Panc1 (cell line): ENCODE measurements at regions not wholly inside any gene's neighbourhood (a gene's known extent, or its start where the extent isn't known, plus 50 kb on each side); places are given as distances from the start of the nearest gene placed in this dataset.

ENCODE experiments used
- ATAC-seq: fragments of 200-7000 bp; cut with Tn5 transposase; 2 replicates; pipeline ENCODE4 v1.9.1; 2020; ENCODE audit warnings: mild to moderate bottlenecking, moderate library complexity
- BruUV-seq: library from RNA; stranded (reverse); fragments of 400-500 nt; replicated peaks from 2 replicates; lab custom pipeline; 2021; lab: Mats Ljungman, UMichigan
- CTCF ChIA-PET: fragments of 300-600 bp; sonication (Branson Sonifier 250); formaldehyde crosslinking; loops from one replicate; lab custom pipeline; 2022; ENCODE audit warnings: antibody characterized with exemption; lab: Charles Lee
- POLR2A ChIA-PET: fragments of 300-600 bp; sonication (Branson Sonifier 250); formaldehyde crosslinking; loops from one replicate; lab custom pipeline; 2022; ENCODE audit warnings: antibody characterized with exemption; lab: Charles Lee
- DNase-seq: peaks from one replicate; pipeline ENCODE4 v3.0.0-alpha.2; 2010; ENCODE audit warnings: low read depth, low spot score
- H3K27ac ChIP-seq: 2 replicates; pipeline ENCODE4 v1.5.1; 2011; ENCODE audit warnings: mild to moderate bottlenecking, low read length, inconsistent platforms
- H3K27me3 ChIP-seq: fragments of 200-500 bp; sonication (Bioruptor generic); 2 replicates; pipeline ENCODE4 v1.6.0; 2014; ENCODE audit warnings: low read length, inconsistent platforms; ENCODE audit not compliant: control insufficient read depth, insufficient read depth
- H3K36me3 ChIP-seq: fragments of 200-500 bp; sonication (Bioruptor generic); 2 replicates; pipeline ENCODE4 v1.5.1; 2014; ENCODE audit warnings: inconsistent platforms, mild to moderate bottlenecking, low read length, moderate library complexity; ENCODE audit not compliant: control insufficient read depth, insufficient read depth
- H3K4me1 ChIP-seq: 2 replicates; pipeline ENCODE4 v1.5.1; 2011; ENCODE audit warnings: inconsistent platforms, mild to moderate bottlenecking, low read length, moderate library complexity; ENCODE audit not compliant: control insufficient read depth, insufficient read depth
- H3K4me3 ChIP-seq, 2 experiments: 2 replicates each; pipeline ENCODE4 v1.5.1; 2011 to 2012; ENCODE audit warnings: low read depth in 2 of 2, low read length in 2 of 2, mild to moderate bottlenecking in 2 of 2, inconsistent platforms in 1 of 2, moderate library complexity in 1 of 2
- H3K9me3 ChIP-seq: fragments of 200-500 bp; sonication (Bioruptor generic); 2 replicates; pipeline ENCODE4 v1.5.1; 2014; ENCODE audit warnings: low read depth, mild to moderate bottlenecking, inconsistent platforms, low read length, moderate library complexity; ENCODE audit not compliant: control insufficient read depth, insufficient read depth
- CTCF ChIP-seq: fragments of 450-650 bp; IDR thresholded peaks from 2 replicates; pipeline ENCODE4 v1.5.1; 2017; ENCODE audit warnings: mild to moderate bottlenecking
- POLR2AphosphoS5 ChIP-seq: IDR thresholded peaks from 2 replicates; pipeline ENCODE4 v1.6.1; 2012; ENCODE audit warnings: mild to moderate bottlenecking, low read depth, low read length, moderate library complexity
- SIN3A ChIP-seq: IDR thresholded peaks from 2 replicates; pipeline ENCODE4 v1.6.1; 2012; ENCODE audit warnings: low read depth, mild to moderate bottlenecking, low read length, moderate library complexity, borderline replicate concordance; ENCODE audit not compliant: insufficient read depth
- TCF7L2 ChIP-seq: IDR thresholded peaks from 2 replicates; pipeline ENCODE4 v1.6.1; 2011; ENCODE audit warnings: mild to moderate bottlenecking, low read depth, low read length, inconsistent platforms
- in situ Hi-C: cut with HindIII; loops from 2 replicates; pipeline ENCODE4 v1.10.0; 2016; ENCODE audit warnings: low sequenced_read_pairs, low pct_unique_long_range_greater_than_20kb
- intact Hi-C: fragments of 100-400 bp; cut with micrococcal nuclease; formaldehyde crosslinking; loops from one replicate; pipeline ENCODE4 v1.10.0; 2022; ENCODE audit not compliant: unreplicated experiment
- TF ChIP-seq, protein P1 (sequence below), 2 experiments: IDR thresholded peaks; 2 replicates each; pipeline ENCODE4 v1.6.1; 2011 to 2012; ENCODE audit warnings: low read depth in 2 of 2, control low read depth in 1 of 2, low read length in 1 of 2, mild to moderate bottlenecking in 1 of 2, moderate library complexity in 1 of 2; ENCODE audit not compliant: insufficient read depth in 1 of 2

- no peak for DNase-seq
- Histone ChIP-seq H3K27ac (peak overlapping the region; percentile 36; the same call in 1 of the 2 replicates), H3K27me3 (no peaks in the 10 kb centered on the region), H3K9me3 (no peaks in the 10 kb centered on the region), H3K4me3 (no peak overlapping the region), H3K4me1 (peaks cover 5% of the 10 kb centered on the region), H3K36me3 (no peaks in the 10 kb centered on the region)
- no TSS peak for BruUV-seq
- POLR2A ChIA-PET: no interaction called here
- in situ Hi-C loops: no loop called here
- TF ChIP-seq POLR2AphosphoS5: no peak
- no peak for TF ChIP-seq CTCF
- no peak for TF ChIP-seq SIN3A
- TF ChIP-seq, protein P1, sequence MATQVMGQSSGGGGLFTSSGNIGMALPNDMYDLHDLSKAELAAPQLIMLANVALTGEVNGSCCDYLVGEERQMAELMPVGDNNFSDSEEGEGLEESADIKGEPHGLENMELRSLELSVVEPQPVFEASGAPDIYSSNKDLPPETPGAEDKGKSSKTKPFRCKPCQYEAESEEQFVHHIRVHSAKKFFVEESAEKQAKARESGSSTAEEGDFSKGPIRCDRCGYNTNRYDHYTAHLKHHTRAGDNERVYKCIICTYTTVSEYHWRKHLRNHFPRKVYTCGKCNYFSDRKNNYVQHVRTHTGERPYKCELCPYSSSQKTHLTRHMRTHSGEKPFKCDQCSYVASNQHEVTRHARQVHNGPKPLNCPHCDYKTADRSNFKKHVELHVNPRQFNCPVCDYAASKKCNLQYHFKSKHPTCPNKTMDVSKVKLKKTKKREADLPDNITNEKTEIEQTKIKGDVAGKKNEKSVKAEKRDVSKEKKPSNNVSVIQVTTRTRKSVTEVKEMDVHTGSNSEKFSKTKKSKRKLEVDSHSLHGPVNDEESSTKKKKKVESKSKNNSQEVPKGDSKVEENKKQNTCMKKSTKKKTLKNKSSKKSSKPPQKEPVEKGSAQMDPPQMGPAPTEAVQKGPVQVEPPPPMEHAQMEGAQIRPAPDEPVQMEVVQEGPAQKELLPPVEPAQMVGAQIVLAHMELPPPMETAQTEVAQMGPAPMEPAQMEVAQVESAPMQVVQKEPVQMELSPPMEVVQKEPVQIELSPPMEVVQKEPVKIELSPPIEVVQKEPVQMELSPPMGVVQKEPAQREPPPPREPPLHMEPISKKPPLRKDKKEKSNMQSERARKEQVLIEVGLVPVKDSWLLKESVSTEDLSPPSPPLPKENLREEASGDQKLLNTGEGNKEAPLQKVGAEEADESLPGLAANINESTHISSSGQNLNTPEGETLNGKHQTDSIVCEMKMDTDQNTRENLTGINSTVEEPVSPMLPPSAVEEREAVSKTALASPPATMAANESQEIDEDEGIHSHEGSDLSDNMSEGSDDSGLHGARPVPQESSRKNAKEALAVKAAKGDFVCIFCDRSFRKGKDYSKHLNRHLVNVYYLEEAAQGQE (IDR thresholded peaks at IDR 0.05; ENCODE audit: insufficient read depth in 1 of 2, low read depth in 2 of 2, low read length in 1 of 2): no peak
- no peak for TF ChIP-seq TCF7L2
- intact Hi-C loops: no loop called here
- no peak for ATAC-seq
- CTCF ChIA-PET: no interaction called here
Measured at GRCh38 chr5:124553911-124554310, 192.5 kb downstream of the ZNF608 start.

- no peak overlapping the region for H3K4me3 ChIP-seq
- peaks cover 5% of the 10 kb centered on the region for H3K4me1 ChIP-seq
- intact Hi-C loops: no loop called here
- peak overlapping the region; percentile 45; the same call in 1 of the 2 replicates for H3K27ac ChIP-seq
- no peak for TF ChIP-seq TCF7L2
- TF ChIP-seq, protein P1 (IDR thresholded peaks at IDR 0.05; ENCODE audit: insufficient read depth in 1 of 2, low read depth in 2 of 2, low read length in 1 of 2): no peak
- no peak for TF ChIP-seq POLR2AphosphoS5
- TF ChIP-seq SIN3A: no peak
- no peak for TF ChIP-seq CTCF
- in situ Hi-C loops: no loop called here
- H3K9me3 ChIP-seq: no peaks in the 10 kb centered on the region
- no TSS peak for BruUV-seq
- ATAC-seq (no peak), DNase-seq (no peak)
- ChIA-PET POLR2A (no interaction called here), CTCF (no interaction called here)
- H3K36me3 ChIP-seq: no peaks in the 10 kb centered on the region
- H3K27me3 ChIP-seq: no peaks in the 10 kb centered on the region
Measured at GRCh38 chr5:124552526-124552925, 193.9 kb downstream of the ZNF608 start.
